SK-N-SH treated with all-trans-retinoic acid at 6 μM for 48 hours (cell line): ENCODE measurements at regions not wholly inside any gene's neighbourhood (a gene's known extent, or its start where the extent isn't known, plus 50 kb on each side); places are given as distances from the start of the nearest gene placed in this dataset.

Source experiments
- ATAC-seq: fragments of 200-7000 bp; cut with Tn5 transposase; 3 replicates; pipeline ENCODE4 v1.9.1; 2020; ENCODE audit warnings: mild to moderate bottlenecking, moderate library complexity
- CSDC2 ChIP-seq: fragments of 250-450 bp; sonication (Bioruptor Pico); IDR thresholded peaks from 2 replicates; pipeline ENCODE4 v1.5.0; 2020; ENCODE audit warnings: mild to moderate bottlenecking, moderate library complexity
- ESRRG ChIP-seq: fragments of 250-450 bp; sonication (Bioruptor Pico); IDR thresholded peaks from 2 replicates; pipeline ENCODE4 v1.6.1; 2021; ENCODE audit warnings: mild to moderate bottlenecking
- GLIS3 ChIP-seq: fragments of 250-450 bp; sonication (Bioruptor Pico); IDR thresholded peaks from 2 replicates; pipeline ENCODE4 v1.5.0; 2020; ENCODE audit warnings: mild to moderate bottlenecking, moderate library complexity
- ISL1 ChIP-seq: fragments of 250-450 bp; sonication (Bioruptor Pico); IDR thresholded peaks from 2 replicates; pipeline ENCODE4 v2.1.2; 2022; ENCODE audit warnings: mild to moderate bottlenecking, moderate library complexity
- OSR1 ChIP-seq: fragments of 250-450 bp; sonication (Bioruptor Pico); IDR thresholded peaks from 2 replicates; pipeline ENCODE4 v1.8.0; 2022; ENCODE audit warnings: moderate library complexity, mild to moderate bottlenecking, inconsistent platforms
- PPARA ChIP-seq: fragments of 250-450 bp; sonication (Bioruptor Pico); IDR thresholded peaks from 2 replicates; pipeline ENCODE4 v1.5.0; 2020; ENCODE audit warnings: mild to moderate bottlenecking, borderline replicate concordance
- SNAI2 ChIP-seq: fragments of 250-450 bp; sonication (Bioruptor Pico); IDR thresholded peaks from 2 replicates; pipeline ENCODE4 v1.5.0; 2020; ENCODE audit warnings: mild to moderate bottlenecking, moderate library complexity
- TCF4 ChIP-seq: fragments of 250-450 bp; sonication (Bioruptor Pico); IDR thresholded peaks from 2 replicates; pipeline ENCODE4 v1.8.0; 2021; ENCODE audit warnings: mild to moderate bottlenecking, moderate library complexity, borderline replicate concordance
- ZC3H10 ChIP-seq: fragments of 250-450 bp; sonication (Bioruptor Pico); IDR thresholded peaks from 2 replicates; pipeline ENCODE4 v1.5.1; 2021; ENCODE audit warnings: mild to moderate bottlenecking, moderate library complexity
- ZNF565 ChIP-seq: fragments of 450-650 bp; formaldehyde crosslinking; conservative IDR thresholded peaks from 2 replicates; pipeline ENCODE4 v1.5.0; 2020; ENCODE audit warnings: low read depth, mild to moderate bottlenecking, moderate library complexity
- ZNF70 ChIP-seq: fragments of 450-650 bp; formaldehyde crosslinking; IDR thresholded peaks from 2 replicates; pipeline ENCODE4 v1.5.0; 2020; ENCODE audit warnings: mild to moderate bottlenecking, moderate library complexity
- ZNF8 ChIP-seq: fragments of 450-650 bp; formaldehyde crosslinking; IDR thresholded peaks from 2 replicates; pipeline ENCODE4 v1.5.0; 2020; ENCODE audit warnings: mild to moderate bottlenecking, moderate library complexity
- TF ChIP-seq, protein P1 (sequence below): fragments of 250-450 bp; sonication (Bioruptor Pico); IDR thresholded peaks from 2 replicates; pipeline ENCODE4 v1.8.0; 2021; ENCODE audit warnings: low read depth, mild to moderate bottlenecking, moderate library complexity, borderline replicate concordance
- TF ChIP-seq, protein P2 (sequence below): fragments of 250-450 bp; sonication (Bioruptor Pico); IDR thresholded peaks from 2 replicates; pipeline ENCODE4 v1.5.1; 2021; ENCODE audit warnings: mild to moderate bottlenecking, moderate library complexity
- TF ChIP-seq, protein P3 (sequence below): fragments of 250-450 bp; sonication (Bioruptor Pico); IDR thresholded peaks from 2 replicates; pipeline ENCODE4 v1.5.1; 2020; ENCODE audit warnings: low read depth, mild to moderate bottlenecking, moderate library complexity
- TF ChIP-seq, protein P4 (sequence below): fragments of 250-450 bp; sonication (Bioruptor Pico); IDR thresholded peaks from 2 replicates; pipeline ENCODE4 v1.8.0; 2020; ENCODE audit warnings: mild to moderate bottlenecking, moderate library complexity, borderline replicate concordance

DNA sequence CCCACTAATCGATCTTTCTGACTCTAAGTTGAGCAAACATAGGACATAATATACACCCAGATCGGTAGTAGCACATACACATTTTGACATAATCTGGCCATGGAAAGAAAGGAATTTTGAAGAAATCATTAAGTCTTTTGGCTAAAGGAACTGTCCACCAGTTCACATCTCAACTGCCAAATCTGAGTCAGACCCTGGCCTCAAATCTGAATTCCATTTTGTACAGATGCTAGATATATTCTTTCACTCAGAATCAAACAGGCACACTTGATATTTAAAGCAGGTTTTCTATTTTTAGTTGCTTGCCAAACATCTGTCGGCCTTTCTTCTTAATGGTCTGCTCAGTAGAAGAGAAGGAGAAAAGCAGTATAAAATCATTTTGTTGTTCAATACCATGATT, 281.8 kb downstream of the BARHL2 start:
- no peak for TF ChIP-seq CSDC2 (CRISPR knock-in tag)
- TF ChIP-seq, protein P1, sequence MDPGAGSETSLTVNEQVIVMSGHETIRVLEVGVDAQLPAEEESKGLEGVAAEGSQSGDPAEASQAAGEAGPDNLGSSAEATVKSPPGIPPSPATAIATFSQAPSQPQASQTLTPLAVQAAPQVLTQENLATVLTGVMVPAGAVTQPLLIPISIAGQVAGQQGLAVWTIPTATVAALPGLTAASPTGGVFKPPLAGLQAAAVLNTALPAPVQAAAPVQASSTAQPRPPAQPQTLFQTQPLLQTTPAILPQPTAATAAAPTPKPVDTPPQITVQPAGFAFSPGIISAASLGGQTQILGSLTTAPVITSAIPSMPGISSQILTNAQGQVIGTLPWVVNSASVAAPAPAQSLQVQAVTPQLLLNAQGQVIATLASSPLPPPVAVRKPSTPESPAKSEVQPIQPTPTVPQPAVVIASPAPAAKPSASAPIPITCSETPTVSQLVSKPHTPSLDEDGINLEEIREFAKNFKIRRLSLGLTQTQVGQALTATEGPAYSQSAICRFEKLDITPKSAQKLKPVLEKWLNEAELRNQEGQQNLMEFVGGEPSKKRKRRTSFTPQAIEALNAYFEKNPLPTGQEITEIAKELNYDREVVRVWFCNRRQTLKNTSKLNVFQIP = no peak
- no peak for TF ChIP-seq ZNF8 (CRISPR knock-in tag)
- ATAC-seq = no peak

DNA sequence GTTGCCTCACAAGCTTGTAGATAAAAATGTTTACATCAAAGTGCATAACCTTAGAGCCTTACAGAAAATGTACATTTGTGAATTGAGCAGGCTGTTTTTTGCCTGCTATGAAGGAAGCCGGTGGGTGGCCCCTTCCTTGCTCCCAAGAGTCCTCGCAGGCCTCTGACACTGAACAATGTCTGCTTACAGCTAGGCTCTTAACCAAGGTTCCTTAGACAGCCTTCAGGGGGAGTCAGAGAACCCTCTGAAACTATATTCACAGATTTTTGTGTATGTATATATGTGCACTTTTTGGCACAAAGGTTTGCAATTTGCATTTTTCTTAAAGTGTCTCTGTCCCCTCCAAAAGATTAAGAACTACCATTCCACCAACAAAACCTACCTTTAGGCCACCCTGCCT, 282.6 kb downstream of the BARHL2 start:
- TF ChIP-seq PPARA (CRISPR knock-in tag) (no peak), ISL1 (CRISPR knock-in tag) (no peak), ESRRG (CRISPR knock-in tag) (no peak), GLIS3 (CRISPR knock-in tag) (no peak), CSDC2 (CRISPR knock-in tag) (no peak), ZNF8 (CRISPR knock-in tag) (no peak), ZNF565 (CRISPR knock-in tag) (no peak), OSR1 (CRISPR knock-in tag) (no peak)
- TF ChIP-seq, protein P2, sequence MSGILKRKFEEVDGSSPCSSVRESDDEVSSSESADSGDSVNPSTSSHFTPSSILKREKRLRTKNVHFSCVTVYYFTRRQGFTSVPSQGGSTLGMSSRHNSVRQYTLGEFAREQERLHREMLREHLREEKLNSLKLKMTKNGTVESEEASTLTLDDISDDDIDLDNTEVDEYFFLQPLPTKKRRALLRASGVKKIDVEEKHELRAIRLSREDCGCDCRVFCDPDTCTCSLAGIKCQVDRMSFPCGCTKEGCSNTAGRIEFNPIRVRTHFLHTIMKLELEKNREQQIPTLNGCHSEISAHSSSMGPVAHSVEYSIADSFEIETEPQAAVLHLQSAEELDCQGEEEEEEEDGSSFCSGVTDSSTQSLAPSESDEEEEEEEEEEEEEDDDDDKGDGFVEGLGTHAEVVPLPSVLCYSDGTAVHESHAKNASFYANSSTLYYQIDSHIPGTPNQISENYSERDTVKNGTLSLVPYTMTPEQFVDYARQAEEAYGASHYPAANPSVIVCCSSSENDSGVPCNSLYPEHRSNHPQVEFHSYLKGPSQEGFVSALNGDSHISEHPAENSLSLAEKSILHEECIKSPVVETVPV = no peak
- TF ChIP-seq, protein P3, sequence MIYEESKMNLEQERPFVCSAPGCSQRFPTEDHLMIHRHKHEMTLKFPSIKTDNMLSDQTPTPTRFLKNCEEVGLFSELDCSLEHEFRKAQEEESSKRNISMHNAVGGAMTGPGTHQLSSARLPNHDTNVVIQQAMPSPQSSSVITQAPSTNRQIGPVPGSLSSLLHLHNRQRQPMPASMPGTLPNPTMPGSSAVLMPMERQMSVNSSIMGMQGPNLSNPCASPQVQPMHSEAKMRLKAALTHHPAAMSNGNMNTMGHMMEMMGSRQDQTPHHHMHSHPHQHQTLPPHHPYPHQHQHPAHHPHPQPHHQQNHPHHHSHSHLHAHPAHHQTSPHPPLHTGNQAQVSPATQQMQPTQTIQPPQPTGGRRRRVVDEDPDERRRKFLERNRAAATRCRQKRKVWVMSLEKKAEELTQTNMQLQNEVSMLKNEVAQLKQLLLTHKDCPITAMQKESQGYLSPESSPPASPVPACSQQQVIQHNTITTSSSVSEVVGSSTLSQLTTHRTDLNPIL (CRISPR knock-in tag) = no peak
- peak; percentile 82 for ATAC-seq

DNA sequence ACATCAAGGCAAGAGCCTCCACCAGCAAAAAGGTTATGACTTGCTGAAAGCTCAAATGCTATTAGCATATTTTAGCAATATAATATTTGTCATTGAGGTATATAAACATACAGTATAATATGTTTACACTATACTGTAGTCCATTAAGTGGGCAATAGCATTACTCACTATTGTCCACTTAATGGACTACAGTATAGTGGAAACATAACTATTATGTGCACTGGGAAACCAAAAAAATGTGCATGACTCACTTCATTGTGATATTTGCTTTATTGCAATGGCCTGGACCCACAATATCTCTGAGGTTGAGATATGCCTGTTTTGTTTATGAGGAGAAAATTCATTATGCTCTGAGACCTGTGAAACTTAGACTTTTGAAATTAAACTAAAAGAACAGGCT, 300.0 kb downstream of the BARHL2 start:
- no peak for ATAC-seq

DNA sequence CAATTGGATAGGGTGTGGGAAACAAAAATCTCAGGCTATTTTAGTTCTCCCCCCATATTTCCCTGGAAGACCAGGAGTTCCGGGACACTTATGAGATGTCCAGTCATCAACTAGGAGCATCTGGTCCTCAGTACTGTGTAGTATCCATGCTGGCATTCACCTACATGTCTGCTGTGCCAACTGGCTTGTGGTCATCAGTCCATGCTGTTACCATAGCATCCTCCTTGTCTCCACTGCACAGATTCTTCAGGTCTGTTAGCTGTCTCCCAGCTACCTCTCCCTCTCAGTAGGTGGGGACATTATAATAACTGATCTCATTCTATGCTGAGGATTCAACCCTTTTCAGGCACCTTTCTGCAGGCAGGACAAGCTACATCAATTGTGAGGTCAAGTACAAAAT, 302.9 kb downstream of the BARHL2 start:
- TF ChIP-seq ZC3H10 (CRISPR knock-in tag) (no peak), PPARA (CRISPR knock-in tag) (no peak), ZNF8 (CRISPR knock-in tag) (no peak), OSR1 (CRISPR knock-in tag) (no peak), CSDC2 (CRISPR knock-in tag) (no peak)
- TF ChIP-seq, protein P1 = no peak
- TF ChIP-seq, protein P4, sequence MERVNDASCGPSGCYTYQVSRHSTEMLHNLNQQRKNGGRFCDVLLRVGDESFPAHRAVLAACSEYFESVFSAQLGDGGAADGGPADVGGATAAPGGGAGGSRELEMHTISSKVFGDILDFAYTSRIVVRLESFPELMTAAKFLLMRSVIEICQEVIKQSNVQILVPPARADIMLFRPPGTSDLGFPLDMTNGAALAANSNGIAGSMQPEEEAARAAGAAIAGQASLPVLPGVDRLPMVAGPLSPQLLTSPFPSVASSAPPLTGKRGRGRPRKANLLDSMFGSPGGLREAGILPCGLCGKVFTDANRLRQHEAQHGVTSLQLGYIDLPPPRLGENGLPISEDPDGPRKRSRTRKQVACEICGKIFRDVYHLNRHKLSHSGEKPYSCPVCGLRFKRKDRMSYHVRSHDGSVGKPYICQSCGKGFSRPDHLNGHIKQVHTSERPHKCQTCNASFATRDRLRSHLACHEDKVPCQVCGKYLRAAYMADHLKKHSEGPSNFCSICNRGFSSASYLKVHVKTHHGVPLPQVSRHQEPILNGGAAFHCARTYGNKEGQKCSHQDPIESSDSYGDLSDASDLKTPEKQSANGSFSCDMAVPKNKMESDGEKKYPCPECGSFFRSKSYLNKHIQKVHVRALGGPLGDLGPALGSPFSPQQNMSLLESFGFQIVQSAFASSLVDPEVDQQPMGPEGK = no peak
- ATAC-seq = no peak

More for the DNA sequence above, 300.0 kb downstream of the BARHL2 start:
- TF ChIP-seq CSDC2 (CRISPR knock-in tag) = no peak

DNA sequence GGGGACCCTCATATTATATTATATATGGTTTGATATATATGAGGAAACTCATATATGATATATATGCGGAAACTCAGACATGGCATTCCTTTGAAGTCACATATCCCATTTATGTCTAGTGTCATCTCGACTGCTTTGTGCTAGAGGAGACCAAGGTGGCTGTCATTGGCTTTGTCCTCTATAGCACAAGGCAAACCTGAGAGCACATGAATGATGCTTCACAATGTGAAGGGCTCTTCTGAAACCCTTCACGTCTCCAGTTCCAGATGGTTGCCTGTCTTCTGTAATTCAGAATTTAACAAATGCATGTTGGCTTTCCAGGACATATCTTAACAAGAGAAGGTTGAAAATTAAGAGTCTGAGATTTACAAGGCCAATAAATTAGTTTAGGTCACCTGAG, 303.6 kb downstream of the BARHL2 start:
- no peak for ATAC-seq
- TF ChIP-seq ZC3H10 (CRISPR knock-in tag) = no peak
- TF ChIP-seq, protein P2 = no peak

DNA sequence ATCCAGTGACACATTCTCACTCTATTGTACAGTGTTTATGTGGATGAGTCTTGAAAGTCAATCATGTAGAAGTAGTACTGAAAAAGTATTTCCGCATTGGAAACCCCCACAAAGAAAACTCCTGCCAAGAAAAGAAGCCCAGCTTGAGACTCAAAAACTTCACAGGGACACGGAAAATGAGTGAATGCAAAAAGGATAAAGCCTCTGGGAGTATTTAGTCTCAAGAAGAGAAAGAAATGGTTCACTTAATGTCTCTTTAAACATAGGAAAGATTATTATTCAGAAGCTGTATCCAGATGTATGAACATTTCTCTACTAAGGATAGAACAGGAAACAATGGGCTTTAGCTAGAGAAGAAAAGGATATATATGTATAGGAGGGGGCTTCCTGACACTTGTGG, 304.5 kb downstream of the BARHL2 start:
- no peak for ATAC-seq
- TF ChIP-seq SNAI2 (no peak), ISL1 (CRISPR knock-in tag) (no peak), ZNF70 (no peak), TCF4 (CRISPR knock-in tag) (no peak)
- TF ChIP-seq, protein P1 = no peak
- TF ChIP-seq, protein P3 (CRISPR knock-in tag) = no peak
- TF ChIP-seq, protein P2 = no peak
